Neural progenitor cell (in vitro differentiated cells): ENCODE measurements at regions not wholly inside any gene's neighbourhood (a gene's known extent, or its start where the extent isn't known, plus 50 kb on each side); places are given as distances from the start of the nearest gene placed in this dataset.

Source experiments
- DNase-seq: peaks from one replicate; pipeline ENCODE4 v3.0.0-alpha.2; 2016; ENCODE audit warnings: low spot score
- H2AFZ ChIP-seq: fragments of 200-600 bp; sonication (generic); replicated peaks from 2 replicates; pipeline ENCODE4 v1.6.1; 2016; ENCODE audit warnings: antibody characterized with exemption
- H3F3A ChIP-seq: fragments of 200-600 bp; sonication (generic); 2 replicates; pipeline ENCODE4 v1.6.1; 2016; ENCODE audit warnings: antibody characterized with exemption, low read depth
- H3K27ac ChIP-seq: fragments of 200-600 bp; sonication (generic); 2 replicates; pipeline ENCODE4 v1.5.1; 2016; ENCODE audit warnings: mild to moderate bottlenecking
- H3K27me3 ChIP-seq: fragments of 200-600 bp; sonication (generic); 2 replicates; pipeline ENCODE4 v1.6.1; 2016; ENCODE audit warnings: mild to moderate bottlenecking, moderate library complexity
- H3K36me3 ChIP-seq: fragments of 200-600 bp; sonication (generic); 2 replicates; pipeline ENCODE4 v1.5.1; 2016
- H3K4me1 ChIP-seq: fragments of 200-600 bp; sonication (generic); 2 replicates; pipeline ENCODE4 v1.6.1; 2016; ENCODE audit warnings: mixed run types
- H3K4me2 ChIP-seq: fragments of 200-600 bp; sonication (generic); 2 replicates; pipeline ENCODE4 v1.6.1; 2016
- H3K4me3 ChIP-seq: fragments of 200-600 bp; sonication (generic); 2 replicates; pipeline ENCODE4 v1.5.1; 2016
- H3K79me2 ChIP-seq: fragments of 200-600 bp; sonication (generic); 2 replicates; pipeline ENCODE4 v1.6.1; 2016; ENCODE audit warnings: low read depth
- H3K9ac ChIP-seq: fragments of 200-600 bp; sonication (generic); 2 replicates; pipeline ENCODE4 v1.6.1; 2016
- H3K9me3 ChIP-seq: fragments of 200-600 bp; sonication (generic); 2 replicates; pipeline ENCODE4 v1.5.1; 2016; ENCODE audit warnings: low read depth
- H4K20me1 ChIP-seq: fragments of 200-600 bp; sonication (generic); 2 replicates; pipeline ENCODE4 v1.6.1; 2016; ENCODE audit warnings: low read depth
- H3K27ac Mint-ChIP-seq: 3 replicates; pipeline ENCODE4 v1.8.0; 2021; ENCODE audit warnings: mixed read lengths
- H3K27me3 Mint-ChIP-seq: 2 replicates; pipeline ENCODE4 v1.8.0; 2022; ENCODE audit warnings: low read depth, mild to moderate bottlenecking, inconsistent platforms, moderate library complexity, mixed read lengths; ENCODE audit not compliant: insufficient read depth
- H3K36me3 Mint-ChIP-seq: 3 replicates; pipeline ENCODE4 v1.8.0; 2021; ENCODE audit warnings: mixed read lengths
- H3K4me1 Mint-ChIP-seq: 3 replicates; pipeline ENCODE4 v1.8.0; 2021; ENCODE audit warnings: mixed read lengths
- H3K4me3 Mint-ChIP-seq: 3 replicates; pipeline ENCODE4 v1.8.0; 2021; ENCODE audit warnings: mild to moderate bottlenecking, moderate library complexity, mixed read lengths
- H3K9me3 Mint-ChIP-seq: 3 replicates; pipeline ENCODE4 v1.8.0; 2020; ENCODE audit warnings: mixed read lengths
- EZH2 ChIP-seq: fragments of 200-600 bp; sonication (generic); IDR thresholded peaks from 2 replicates; pipeline ENCODE4 v1.6.1; 2017; ENCODE audit warnings: antibody characterized with exemption, mild to moderate bottlenecking, moderate library complexity
- EZH2phosphoT487 ChIP-seq: fragments of 200-600 bp; sonication (generic); IDR thresholded peaks from 2 replicates; pipeline ENCODE4 v1.6.1; 2017; ENCODE audit warnings: antibody characterized with exemption
- TF ChIP-seq, protein P1 (sequence below): fragments of 200-600 bp; sonication (generic); IDR thresholded peaks from 2 replicates; pipeline ENCODE4 v1.5.1; 2017; ENCODE audit warnings: antibody characterized with exemption, mild to moderate bottlenecking

DNA sequence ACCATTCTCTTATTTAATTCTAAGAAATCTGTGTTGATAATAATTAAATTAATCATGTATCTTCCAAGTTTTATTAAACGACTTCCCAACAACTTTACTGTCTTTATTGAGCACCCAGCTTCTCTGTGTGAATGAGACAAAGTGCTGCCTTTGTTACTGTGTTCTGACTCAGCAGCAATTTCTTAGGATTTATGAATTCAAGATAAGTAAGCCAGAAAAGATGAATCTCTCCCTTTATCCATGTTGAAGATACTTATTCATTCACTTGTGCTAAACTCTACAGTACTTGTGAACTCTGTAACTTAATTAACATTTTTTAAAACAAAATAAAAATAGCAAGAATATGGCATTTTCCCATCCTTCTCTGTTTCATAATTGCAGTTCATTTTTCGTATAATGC, 1403.3 kb upstream of the DDX18 start:
- no peaks in the 10 kb centered on the region for H3K36me3 Mint-ChIP-seq
- H3K4me3 Mint-ChIP-seq, result no peak overlapping the region
- Histone ChIP-seq H3F3A (no peaks in the 10 kb centered on the region), H3K4me3 (no peak overlapping the region), H3K79me2 (no peaks in the 10 kb centered on the region), H3K36me3 (no peaks in the 10 kb centered on the region), H3K27ac (no peak overlapping the region), H3K9me3 (no peaks in the 10 kb centered on the region), H2AFZ (no peak overlapping the region), H3K27me3 (no peaks in the 10 kb centered on the region), H4K20me1 (no peaks in the 10 kb centered on the region), H3K9ac (no peak overlapping the region), H3K4me2 (no peak overlapping the region), H3K4me1 (no peaks in the 10 kb centered on the region)
- peaks cover 6% of the 10 kb centered on the region for H3K27me3 Mint-ChIP-seq
- no peak overlapping the region for H3K27ac Mint-ChIP-seq
- no peaks in the 10 kb centered on the region for H3K4me1 Mint-ChIP-seq
- DNase-seq, result no peak
- H3K9me3 Mint-ChIP-seq, result peaks cover 10% of the 10 kb centered on the region
- no peak for TF ChIP-seq EZH2
- TF ChIP-seq, protein P1, sequence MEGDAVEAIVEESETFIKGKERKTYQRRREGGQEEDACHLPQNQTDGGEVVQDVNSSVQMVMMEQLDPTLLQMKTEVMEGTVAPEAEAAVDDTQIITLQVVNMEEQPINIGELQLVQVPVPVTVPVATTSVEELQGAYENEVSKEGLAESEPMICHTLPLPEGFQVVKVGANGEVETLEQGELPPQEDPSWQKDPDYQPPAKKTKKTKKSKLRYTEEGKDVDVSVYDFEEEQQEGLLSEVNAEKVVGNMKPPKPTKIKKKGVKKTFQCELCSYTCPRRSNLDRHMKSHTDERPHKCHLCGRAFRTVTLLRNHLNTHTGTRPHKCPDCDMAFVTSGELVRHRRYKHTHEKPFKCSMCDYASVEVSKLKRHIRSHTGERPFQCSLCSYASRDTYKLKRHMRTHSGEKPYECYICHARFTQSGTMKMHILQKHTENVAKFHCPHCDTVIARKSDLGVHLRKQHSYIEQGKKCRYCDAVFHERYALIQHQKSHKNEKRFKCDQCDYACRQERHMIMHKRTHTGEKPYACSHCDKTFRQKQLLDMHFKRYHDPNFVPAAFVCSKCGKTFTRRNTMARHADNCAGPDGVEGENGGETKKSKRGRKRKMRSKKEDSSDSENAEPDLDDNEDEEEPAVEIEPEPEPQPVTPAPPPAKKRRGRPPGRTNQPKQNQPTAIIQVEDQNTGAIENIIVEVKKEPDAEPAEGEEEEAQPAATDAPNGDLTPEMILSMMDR, result no peak
- TF ChIP-seq EZH2phosphoT487, result no peak

DNA sequence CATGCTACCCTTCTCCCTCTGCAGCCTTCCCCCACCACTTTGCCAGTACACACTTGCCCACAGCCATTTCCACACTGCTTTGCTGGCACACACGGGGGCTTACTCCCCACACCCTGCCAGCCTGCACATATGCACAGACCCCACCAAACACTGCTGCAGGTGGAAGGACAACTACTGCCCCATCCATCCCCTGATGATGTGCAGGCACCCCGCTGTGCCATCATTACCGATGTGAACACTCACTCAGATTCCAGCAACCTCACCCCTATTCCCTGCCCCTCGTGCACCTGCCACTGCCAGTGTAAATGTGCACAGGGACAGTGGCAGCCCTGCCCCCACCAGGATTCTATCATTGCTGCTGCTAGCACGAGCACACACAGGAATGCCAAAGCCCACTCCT, 1400.8 kb upstream of the DDX18 start:
- no peaks in the 10 kb centered on the region for H3K9me3 ChIP-seq
- H3F3A ChIP-seq, result no peaks in the 10 kb centered on the region
- Mint-ChIP-seq H3K9me3 (peaks cover 3% of the 10 kb centered on the region), H3K4me1 (no peaks in the 10 kb centered on the region), H3K4me3 (no peak overlapping the region), H3K27me3 (peaks cover 6% of the 10 kb centered on the region), H3K27ac (no peak overlapping the region), H3K36me3 (no peaks in the 10 kb centered on the region)
- no peak overlapping the region for H2AFZ ChIP-seq
- H3K27me3 ChIP-seq, result no peaks in the 10 kb centered on the region
- H3K79me2 ChIP-seq, result no peaks in the 10 kb centered on the region
- H4K20me1 ChIP-seq, result no peaks in the 10 kb centered on the region
- H3K27ac ChIP-seq, result no peak overlapping the region
- H3K4me1 ChIP-seq, result no peaks in the 10 kb centered on the region
- no peak for TF ChIP-seq EZH2phosphoT487
- TF ChIP-seq, protein P1, result no peak
- no peak for TF ChIP-seq EZH2
- H3K4me3 ChIP-seq, result no peak overlapping the region
- no peak for DNase-seq
- H3K4me2 ChIP-seq, result no peak overlapping the region
- H3K36me3 ChIP-seq, result no peaks in the 10 kb centered on the region
- no peak overlapping the region for H3K9ac ChIP-seq

DNA sequence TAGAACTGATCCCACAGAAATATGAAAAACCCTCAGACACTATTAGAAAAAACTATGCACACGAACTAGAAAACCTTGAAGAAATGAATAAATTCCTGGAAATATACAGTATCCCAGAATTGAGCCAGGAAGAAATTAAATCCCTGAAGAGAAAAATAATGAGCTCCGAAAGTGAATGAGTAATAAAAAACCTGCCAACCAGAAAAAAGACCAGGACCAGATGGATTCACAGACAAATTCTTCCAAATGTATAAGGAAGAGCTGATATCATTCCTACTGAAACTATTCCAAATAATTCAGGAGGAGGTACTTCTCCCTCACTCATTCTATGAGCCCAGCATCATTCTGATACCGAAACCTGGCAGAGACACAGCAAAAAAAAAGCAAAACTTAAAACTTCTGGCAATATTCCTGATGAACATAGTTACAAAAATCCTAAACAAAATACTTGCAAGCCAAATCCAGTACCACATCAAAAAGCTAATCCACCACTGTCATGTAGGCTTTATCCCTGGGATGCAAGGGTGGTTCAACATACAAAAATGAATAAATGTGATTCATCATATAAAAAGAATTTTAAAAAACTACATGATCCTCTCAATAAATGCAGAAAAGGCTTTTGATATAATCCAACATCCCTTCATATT, 1397.6 kb upstream of the DDX18 start:
- no peaks in the 10 kb centered on the region for H3K79me2 ChIP-seq
- H3K27ac Mint-ChIP-seq, result no peak overlapping the region
- DNase-seq, result no peak
- no peaks in the 10 kb centered on the region for H3F3A ChIP-seq
- H3K4me1 ChIP-seq, result no peaks in the 10 kb centered on the region
- H3K4me1 Mint-ChIP-seq, result no peaks in the 10 kb centered on the region
- H3K36me3 Mint-ChIP-seq, result no peaks in the 10 kb centered on the region
- H3K4me2 ChIP-seq, result no peak overlapping the region
- no peak overlapping the region for H2AFZ ChIP-seq
- TF ChIP-seq EZH2phosphoT487, result no peak
- TF ChIP-seq, protein P1, result no peak
- TF ChIP-seq EZH2, result no peak
- H3K27ac ChIP-seq, result no peak overlapping the region
- H3K36me3 ChIP-seq, result no peaks in the 10 kb centered on the region
- H3K4me3 Mint-ChIP-seq, result no peak overlapping the region
- H3K4me3 ChIP-seq, result no peak overlapping the region
- H4K20me1 ChIP-seq, result no peaks in the 10 kb centered on the region
- no peaks in the 10 kb centered on the region for H3K27me3 ChIP-seq
- H3K9me3 ChIP-seq, result no peaks in the 10 kb centered on the region
- H3K27me3 Mint-ChIP-seq, result peaks cover 6% of the 10 kb centered on the region
- no peak overlapping the region for H3K9ac ChIP-seq
- H3K9me3 Mint-ChIP-seq, result peaks cover 3% of the 10 kb centered on the region
